ENCODE measurements at regions not wholly inside any gene's neighbourhood (a gene's known extent, or its start where the extent isn't known, plus 50 kb on each side); places are given as distances from the start of the nearest gene placed in this dataset.

DNA sequence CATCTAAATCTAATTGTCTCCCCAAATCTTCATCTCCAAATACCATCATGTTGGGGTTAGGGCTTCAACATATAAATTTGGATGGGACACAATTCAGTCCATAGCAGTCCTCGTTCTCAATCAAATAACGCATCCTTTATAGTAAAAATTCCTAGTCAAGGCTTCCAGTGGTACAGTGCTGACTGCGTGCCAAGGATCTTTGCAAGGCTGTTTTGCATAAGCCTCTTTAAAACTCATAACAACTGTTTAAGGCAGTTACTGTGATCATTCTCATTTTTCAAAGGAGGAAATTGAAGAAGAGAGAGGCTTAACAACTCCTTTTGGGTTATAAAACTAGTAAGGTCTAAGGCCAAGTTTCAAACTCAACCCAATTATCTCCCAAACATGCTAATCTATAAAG, 666.9 kb downstream of the NYAP2 start:
- CTCF ChIA-PET, result no interaction called here
- intact Hi-C loops (cut with micrococcal nuclease), result no loop called here
- no peaks in the 10 kb centered on the region for H3K36me3 Mint-ChIP-seq (ENCODE audit: low read depth)
- TF ChIP-seq, protein P1, sequence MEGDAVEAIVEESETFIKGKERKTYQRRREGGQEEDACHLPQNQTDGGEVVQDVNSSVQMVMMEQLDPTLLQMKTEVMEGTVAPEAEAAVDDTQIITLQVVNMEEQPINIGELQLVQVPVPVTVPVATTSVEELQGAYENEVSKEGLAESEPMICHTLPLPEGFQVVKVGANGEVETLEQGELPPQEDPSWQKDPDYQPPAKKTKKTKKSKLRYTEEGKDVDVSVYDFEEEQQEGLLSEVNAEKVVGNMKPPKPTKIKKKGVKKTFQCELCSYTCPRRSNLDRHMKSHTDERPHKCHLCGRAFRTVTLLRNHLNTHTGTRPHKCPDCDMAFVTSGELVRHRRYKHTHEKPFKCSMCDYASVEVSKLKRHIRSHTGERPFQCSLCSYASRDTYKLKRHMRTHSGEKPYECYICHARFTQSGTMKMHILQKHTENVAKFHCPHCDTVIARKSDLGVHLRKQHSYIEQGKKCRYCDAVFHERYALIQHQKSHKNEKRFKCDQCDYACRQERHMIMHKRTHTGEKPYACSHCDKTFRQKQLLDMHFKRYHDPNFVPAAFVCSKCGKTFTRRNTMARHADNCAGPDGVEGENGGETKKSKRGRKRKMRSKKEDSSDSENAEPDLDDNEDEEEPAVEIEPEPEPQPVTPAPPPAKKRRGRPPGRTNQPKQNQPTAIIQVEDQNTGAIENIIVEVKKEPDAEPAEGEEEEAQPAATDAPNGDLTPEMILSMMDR (IDR thresholded peaks at IDR 0.05), result no peak
- H3K27ac Mint-ChIP-seq, result no peak overlapping the region
- no peaks in the 10 kb centered on the region for H3K27me3 Mint-ChIP-seq
- ATAC-seq (no peak), DNase-seq (no peak)
- POLR2A ChIA-PET, result no interaction called here
- H3K4me3 Mint-ChIP-seq, result no peak overlapping the region
- H3K4me1 Mint-ChIP-seq (ENCODE audit: low read depth), result no peaks in the 10 kb centered on the region
- H3K9me3 Mint-ChIP-seq, result no peaks in the 10 kb centered on the region

DNA sequence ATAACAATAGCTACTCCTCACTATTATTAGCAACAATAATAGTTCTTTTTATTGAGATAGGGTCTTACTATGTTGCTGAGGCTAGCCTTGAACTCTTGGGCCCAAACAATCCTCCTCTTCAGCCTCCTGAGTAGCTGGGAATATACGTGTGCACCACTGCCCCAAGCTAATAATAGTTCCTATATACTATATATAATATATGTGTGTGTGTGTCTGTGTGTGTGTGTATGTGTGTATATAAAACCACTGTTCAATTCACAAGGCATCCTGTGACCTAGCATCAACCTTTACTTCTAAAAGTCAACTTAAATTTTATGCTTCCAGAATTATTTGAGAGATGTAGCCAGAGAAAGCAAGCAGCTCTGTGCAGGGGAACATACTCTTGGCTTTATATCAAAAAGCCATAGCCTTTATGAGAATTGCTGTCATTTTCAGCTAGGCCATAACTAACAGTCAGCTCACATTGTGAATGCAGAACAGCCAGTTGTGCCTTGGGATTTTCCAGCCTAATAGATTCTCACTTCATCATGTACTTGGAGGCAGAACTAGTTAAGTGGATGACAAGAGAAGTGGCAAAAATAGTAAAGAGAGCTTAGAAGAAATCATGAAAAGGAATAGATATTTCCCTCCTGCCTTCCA, 665.5 kb downstream of the NYAP2 start:
- ChIA-PET CTCF (no interaction called here), POLR2A (no interaction called here)
- Mint-ChIP-seq H3K27me3 (no peaks in the 10 kb centered on the region), H3K27ac (no peak overlapping the region), H3K9me3 (no peaks in the 10 kb centered on the region), H3K4me3 (no peak overlapping the region), H3K36me3 (ENCODE audit: low read depth) (no peaks in the 10 kb centered on the region), H3K4me1 (ENCODE audit: low read depth) (no peaks in the 10 kb centered on the region)
- TF ChIP-seq, protein P1 (IDR thresholded peaks at IDR 0.05), result no peak
- intact Hi-C loops (cut with micrococcal nuclease), result no loop called here
- ATAC-seq (no peak), DNase-seq (no peak)

DNA sequence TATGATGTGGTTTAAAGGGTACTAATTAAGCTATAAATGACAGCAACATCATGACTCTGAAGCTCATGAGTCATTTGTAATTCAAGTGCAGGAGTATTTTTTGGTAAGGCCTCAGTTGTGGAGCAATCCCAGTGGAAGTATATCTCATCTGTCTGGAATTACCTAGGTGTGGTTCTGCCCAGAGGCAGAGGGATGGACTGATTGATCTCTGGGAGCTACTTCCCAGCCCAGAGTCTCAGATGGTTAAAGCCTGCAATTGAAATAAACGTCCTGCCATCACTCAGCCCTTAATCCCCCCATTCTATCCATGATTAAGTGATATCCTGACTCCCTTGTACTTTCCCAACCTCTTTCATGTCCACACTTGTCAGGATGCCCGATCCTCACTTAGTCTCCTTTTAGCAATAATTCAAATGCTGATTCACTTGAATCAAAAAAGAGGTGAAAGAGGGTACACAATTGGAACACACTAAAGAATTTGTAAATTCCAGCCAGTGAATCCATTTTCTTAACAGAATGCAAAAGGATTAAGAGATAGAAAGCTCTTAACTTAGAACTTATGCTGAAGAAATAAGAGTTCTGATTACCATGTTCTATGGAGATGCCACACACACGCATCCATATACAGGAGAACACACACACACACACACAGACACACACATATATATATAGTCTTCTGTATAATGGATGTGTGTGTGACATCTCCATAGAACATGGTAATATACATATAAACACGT, 664.4 kb downstream of the NYAP2 start:
- Mint-ChIP-seq H3K27ac (no peak overlapping the region), H3K9me3 (no peaks in the 10 kb centered on the region), H3K27me3 (peaks cover 1% of the 10 kb centered on the region), H3K4me1 (ENCODE audit: low read depth) (no peaks in the 10 kb centered on the region), H3K36me3 (ENCODE audit: low read depth) (no peaks in the 10 kb centered on the region), H3K4me3 (no peak overlapping the region)
- TF ChIP-seq, protein P1 (IDR thresholded peaks at IDR 0.05), result no peak
- POLR2A ChIA-PET, result no interaction called here
- ATAC-seq (no peak), DNase-seq (no peak)
- intact Hi-C loops (cut with micrococcal nuclease), result no loop called here
- CTCF ChIA-PET, result no interaction called here

DNA sequence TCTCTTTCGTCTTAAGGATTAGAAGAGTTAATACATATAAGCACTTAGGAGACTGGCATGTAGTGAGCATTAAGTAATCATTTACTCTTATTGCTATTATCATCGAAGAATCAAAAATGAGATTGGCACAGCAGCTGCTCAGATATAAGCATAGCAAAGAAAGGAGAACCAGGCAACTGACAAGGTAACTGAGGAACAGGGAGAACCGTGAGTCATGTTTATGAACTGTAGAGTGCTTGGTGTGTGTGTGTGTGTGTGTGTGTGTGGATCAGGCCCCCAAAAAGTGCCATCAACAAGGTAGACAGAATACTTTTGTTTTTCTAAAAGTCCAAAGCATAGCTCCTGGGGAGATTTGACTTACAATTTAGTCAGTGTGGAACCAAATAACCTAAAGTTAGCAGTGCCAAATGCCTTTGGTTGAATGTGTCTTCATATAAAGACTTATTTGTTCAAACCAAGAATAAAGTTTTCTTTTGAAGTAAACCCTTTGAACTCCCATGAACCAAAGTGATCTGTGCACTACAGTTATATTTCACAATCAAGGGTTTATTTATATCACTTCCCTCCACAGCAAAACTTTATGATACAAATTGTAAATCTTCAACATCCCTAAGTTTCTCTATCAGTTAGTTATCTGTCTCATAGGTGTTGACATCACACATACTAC, 660.6 kb downstream of the NYAP2 start:
- peaks cover 3% of the 10 kb centered on the region for H3K27me3 Mint-ChIP-seq
- H3K4me3 Mint-ChIP-seq, result no peak overlapping the region

More for the DNA sequence above, 660.6 kb downstream of the NYAP2 start:
- Mint-ChIP-seq H3K9me3 (no peaks in the 10 kb centered on the region), H3K36me3 (ENCODE audit: low read depth) (no peaks in the 10 kb centered on the region), H3K27ac (no peak overlapping the region), H3K4me1 (ENCODE audit: low read depth) (no peaks in the 10 kb centered on the region)
- ATAC-seq, result no peak
- no peak for DNase-seq
- TF ChIP-seq, protein P1 (IDR thresholded peaks at IDR 0.05), result no peak
- intact Hi-C loops (cut with micrococcal nuclease), result no loop called here
- ChIA-PET POLR2A (no interaction called here), CTCF (no interaction called here)
